Activated CD8-positive, alpha-beta memory T cell treated with anti-CD3 and anti-CD28 coated beads, Interleukin-2, amount 50 U/mL, for 24 hours (primary cell): ENCODE measurements at regions not wholly inside any gene's neighbourhood (a gene's known extent, or its start where the extent isn't known, plus 50 kb on each side); places are given as distances from the start of the nearest gene placed in this dataset.

Experiments
- DNase-seq: peaks from one replicate; pipeline ENCODE4 v3.0.0-alpha.2; 2020; ENCODE audit errors: extremely low read depth

DNA sequence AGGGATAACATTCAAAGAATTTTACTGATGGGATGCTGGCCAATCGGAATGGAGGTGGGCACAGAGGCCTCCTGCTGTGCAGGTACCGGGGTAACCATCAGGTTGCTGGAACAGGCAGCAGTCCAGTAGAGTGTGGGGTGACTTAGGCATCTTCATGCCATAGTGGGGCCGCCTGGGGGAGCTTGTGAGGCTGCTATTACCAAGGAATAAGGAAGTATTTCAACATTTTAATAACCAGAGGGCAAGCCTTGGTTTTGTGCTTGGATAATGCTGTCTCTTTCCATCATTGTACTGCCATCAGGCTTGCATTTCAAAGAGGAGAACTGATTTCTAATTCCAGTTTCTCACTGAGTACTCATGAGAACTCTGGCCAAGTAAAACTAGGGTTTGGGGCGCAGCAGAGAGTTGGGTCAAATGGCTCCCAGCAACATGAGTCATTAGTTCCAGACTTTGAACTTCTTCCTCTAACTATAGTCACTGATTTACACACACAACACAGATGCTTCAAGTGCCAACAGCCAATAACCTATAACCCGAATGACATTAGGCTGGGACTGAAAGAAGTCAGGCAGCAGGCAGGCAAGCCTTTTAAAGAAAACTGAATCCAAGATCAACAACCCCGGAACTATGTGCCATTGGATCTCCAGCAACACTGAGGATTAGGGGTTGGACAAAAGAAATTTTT lies 56.1 kb upstream of the FHL2 start:
- DNase-seq, result no peak

DNA sequence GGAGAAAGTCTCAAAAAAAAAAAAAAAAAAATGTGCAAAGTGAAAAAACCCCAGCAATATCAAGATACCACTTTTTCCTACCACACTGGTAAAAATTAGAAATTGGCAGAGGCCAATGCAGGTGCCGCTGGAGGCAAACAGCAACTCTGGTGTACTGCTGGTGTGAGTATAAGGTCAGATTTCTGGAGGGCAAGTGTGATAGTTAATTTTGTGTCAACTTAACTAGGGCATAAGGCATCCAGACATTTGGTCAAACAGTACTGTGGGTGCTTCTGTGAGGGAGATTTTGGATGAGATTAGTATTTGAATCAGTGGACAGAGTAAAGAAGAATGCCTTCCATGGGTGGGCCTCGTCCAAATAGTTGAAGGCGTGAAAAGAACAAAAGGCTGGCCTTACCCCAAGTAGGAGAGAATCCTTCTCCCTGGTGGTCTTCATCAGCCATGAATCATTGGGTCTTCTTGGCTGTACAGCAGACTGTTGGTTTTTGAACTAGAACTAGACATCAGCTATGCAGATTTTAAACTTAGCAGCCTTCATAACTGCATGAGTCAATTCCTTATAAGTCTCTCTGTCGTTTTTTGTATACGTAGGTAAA lies 52.8 kb upstream of the FHL2 start:
- no peak for DNase-seq

DNA sequence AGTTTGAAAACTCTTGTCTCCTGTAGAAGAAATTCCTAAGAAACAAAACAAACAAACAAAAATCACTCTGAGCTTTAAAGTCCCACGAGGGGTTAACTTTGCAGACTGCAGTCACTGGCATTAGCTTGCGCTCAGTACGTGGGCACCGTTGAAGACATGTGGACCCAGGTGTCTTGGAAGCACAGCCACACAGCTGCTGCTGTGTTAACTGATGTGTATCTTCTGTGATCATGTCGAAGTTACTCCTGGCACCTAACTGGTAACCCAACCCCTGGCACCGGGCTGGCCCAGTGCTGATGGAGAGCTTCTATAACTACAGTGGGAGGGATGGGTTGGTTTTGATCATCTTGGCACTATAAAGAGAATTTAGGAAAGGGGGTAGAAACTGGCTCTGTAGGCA lies 51.6 kb upstream of the FHL2 start:
- DNase-seq, result no peak

DNA sequence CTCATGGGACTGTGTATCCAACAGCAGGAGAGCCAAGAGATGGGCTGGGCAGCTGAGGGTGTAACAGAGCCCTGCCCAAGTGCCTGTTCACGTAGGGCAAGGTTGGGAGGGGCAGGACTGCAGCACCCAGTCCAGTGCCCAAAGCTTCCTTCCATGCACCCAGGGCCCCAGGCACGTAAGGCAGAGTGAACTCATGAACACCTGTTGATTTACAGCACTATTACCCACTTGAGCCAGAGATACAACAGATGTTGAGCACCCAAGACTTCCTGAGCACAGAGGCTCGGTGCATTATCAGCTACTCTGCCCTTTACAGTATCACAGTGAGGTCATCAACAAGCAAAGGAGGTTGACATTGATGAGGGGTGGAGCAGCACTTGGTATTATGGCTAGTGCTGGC lies 50.2 kb upstream of the FHL2 start:
- DNase-seq, result no peak
